Loucy (cell line): ENCODE measurements at regions not wholly inside any gene's neighbourhood (a gene's known extent, or its start where the extent isn't known, plus 50 kb on each side); places are given as distances from the start of the nearest gene placed in this dataset.

Source experiments
- H2AFZ ChIP-seq: fragments of 200-600 bp; sonication (generic); 2 replicates; pipeline ENCODE4 v1.6.0; 2016; ENCODE audit warnings: antibody characterized with exemption, mild to moderate bottlenecking, low read length, moderate library complexity
- H3F3A ChIP-seq: fragments of 200-600 bp; 2 replicates; pipeline ENCODE4 v1.6.0; 2016; ENCODE audit warnings: antibody characterized with exemption, low read depth, mild to moderate bottlenecking
- H3K27me3 ChIP-seq: fragments of 200-600 bp; sonication (generic); 2 replicates; pipeline ENCODE4 v1.6.1; 2014; ENCODE audit warnings: low read length, mild to moderate bottlenecking; ENCODE audit not compliant: insufficient read depth, poor library complexity, severe bottlenecking
- H3K36me3 ChIP-seq: fragments of 200-600 bp; sonication (generic); 2 replicates; pipeline ENCODE4 v1.6.1; 2016; ENCODE audit warnings: low read length; ENCODE audit not compliant: insufficient read depth
- H3K4me1 ChIP-seq: fragments of 200-600 bp; sonication (generic); 2 replicates; pipeline ENCODE4 v1.5.1; 2014; ENCODE audit warnings: low read length, mild to moderate bottlenecking; ENCODE audit not compliant: insufficient read depth, poor library complexity, severe bottlenecking
- H3K4me2 ChIP-seq: fragments of 200-600 bp; sonication (generic); 2 replicates; pipeline ENCODE4 v1.6.0; 2014; ENCODE audit warnings: antibody characterized with exemption, low read length, low read depth, mild to moderate bottlenecking; ENCODE audit not compliant: poor library complexity, severe bottlenecking
- H3K4me3 ChIP-seq: fragments of 200-600 bp; sonication (generic); 2 replicates; pipeline ENCODE4 v1.5.1; 2014; ENCODE audit warnings: low read length, mild to moderate bottlenecking, mixed read lengths; ENCODE audit not compliant: poor library complexity, severe bottlenecking
- H3K79me2 ChIP-seq: fragments of 200-600 bp; sonication (generic); 2 replicates; pipeline ENCODE4 v1.6.1; 2014; ENCODE audit warnings: low read length; ENCODE audit not compliant: insufficient read depth
- H3K9ac ChIP-seq: fragments of 200-600 bp; sonication (generic); 2 replicates; pipeline ENCODE4 v1.6.0; 2014; ENCODE audit warnings: mild to moderate bottlenecking, low read depth, low read length, moderate library complexity; ENCODE audit not compliant: poor library complexity, severe bottlenecking
- H3K9me2 ChIP-seq: fragments of 200-600 bp; sonication (generic); replicated peaks from 2 replicates; pipeline ENCODE4 v1.6.1; 2016; ENCODE audit warnings: low read depth, low read length, mixed read lengths
- H3K9me3 ChIP-seq: fragments of 200-600 bp; sonication (generic); 2 replicates; pipeline ENCODE4 v1.6.1; 2014; ENCODE audit warnings: mild to moderate bottlenecking, antibody characterized with exemption, low read length, low read depth; ENCODE audit not compliant: insufficient read depth
- H4K20me1 ChIP-seq: fragments of 200-600 bp; sonication (generic); 2 replicates; pipeline ENCODE4 v1.6.0; 2014; ENCODE audit warnings: antibody characterized with exemption, low read length, mild to moderate bottlenecking; ENCODE audit not compliant: insufficient read depth, poor library complexity, severe bottlenecking
- CTCF ChIP-seq: fragments of 200-600 bp; sonication (generic); conservative IDR thresholded peaks from 2 replicates; pipeline ENCODE4 v1.5.1; 2014; ENCODE audit warnings: mild to moderate bottlenecking, antibody characterized with exemption, low read length
- EZH2phosphoT487 ChIP-seq: fragments of 200-600 bp; IDR thresholded peaks from 2 replicates; pipeline ENCODE4 v1.6.1; 2018; ENCODE audit warnings: antibody characterized with exemption, mild to moderate bottlenecking, moderate library complexity, borderline replicate concordance

DNA sequence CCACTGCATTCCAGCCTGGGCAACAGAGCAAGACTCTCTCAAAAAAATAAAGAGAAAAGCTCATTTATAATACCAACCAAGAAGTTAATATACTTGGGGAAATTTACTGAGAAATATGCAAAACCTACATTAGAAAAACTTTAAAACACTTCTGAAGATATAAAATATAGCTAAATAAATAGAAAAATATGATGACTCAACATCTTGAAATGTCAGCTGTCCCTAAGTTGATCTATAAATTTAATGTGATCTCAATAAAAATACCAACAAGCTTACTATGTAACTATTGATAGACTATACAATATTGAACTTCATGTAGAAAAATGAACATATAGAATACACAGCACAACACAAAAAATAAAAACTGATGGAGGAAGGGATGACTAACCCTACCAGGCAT is 87.5 kb upstream of the INTU start:
- H3K9ac ChIP-seq: no peak overlapping the region
- no peak for TF ChIP-seq CTCF
- TF ChIP-seq EZH2phosphoT487: no peak

DNA sequence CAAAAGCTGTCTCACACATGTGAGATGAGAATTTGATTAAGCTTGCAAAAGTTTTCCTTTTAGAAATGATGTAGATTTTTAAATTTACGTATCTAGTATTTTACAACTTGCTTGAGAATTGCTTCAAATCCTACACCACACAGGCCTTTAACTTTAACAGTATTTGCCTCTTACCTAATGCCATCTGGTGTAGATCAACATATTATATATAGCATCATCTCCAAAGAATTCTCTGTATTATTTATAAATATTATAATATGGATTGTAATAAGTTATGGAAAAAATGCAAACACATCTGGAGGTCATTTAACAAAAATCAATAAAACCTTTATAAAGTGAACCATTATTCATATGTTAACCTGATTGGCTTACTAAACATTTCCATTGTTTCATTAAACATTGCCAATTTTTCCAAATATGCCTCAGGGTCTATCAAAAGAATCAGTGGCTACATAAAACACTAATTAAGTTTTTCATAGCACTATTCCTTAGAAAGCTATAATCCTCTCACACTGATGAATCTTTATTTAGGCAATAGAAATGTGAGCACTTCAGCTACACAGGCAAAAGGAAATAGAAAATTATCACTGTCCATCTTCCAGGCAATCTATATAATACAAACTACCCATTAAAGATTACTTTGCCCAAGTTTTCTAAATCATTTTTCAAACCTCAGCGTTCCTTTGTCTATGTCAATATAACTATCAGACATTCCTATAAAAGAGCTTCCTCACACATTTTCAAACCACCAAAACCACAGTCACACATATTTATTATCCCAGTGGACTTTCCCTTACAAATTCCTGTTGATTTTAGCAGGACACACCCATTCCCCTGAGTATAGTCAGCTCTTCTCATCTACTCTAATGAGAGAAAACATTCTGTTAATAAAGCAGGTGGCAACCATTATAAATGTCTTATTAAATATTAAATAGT is 83.5 kb upstream of the INTU start:
- Histone ChIP-seq H3K4me1 (no peaks in the 10 kb centered on the region), H3K4me3 (no peak overlapping the region), H3K9me2 (no peaks in the 10 kb centered on the region), H3K9me3 (no peaks in the 10 kb centered on the region; the same call in 1 of the 2 replicates), H3K27me3 (no peaks in the 10 kb centered on the region), H4K20me1 (no peaks in the 10 kb centered on the region), H3K36me3 (no peaks in the 10 kb centered on the region), H3K4me2 (no peak overlapping the region), H3F3A (no peaks in the 10 kb centered on the region), H2AFZ (no peak overlapping the region), H3K79me2 (no peaks in the 10 kb centered on the region), H3K9ac (no peak overlapping the region)
- TF ChIP-seq EZH2phosphoT487: no peak

More for the DNA sequence above, 87.5 kb upstream of the INTU start:
- Histone ChIP-seq H3F3A (no peaks in the 10 kb centered on the region), H3K9me3 (no peaks in the 10 kb centered on the region), H2AFZ (no peak overlapping the region), H3K27me3 (no peaks in the 10 kb centered on the region), H3K4me1 (no peaks in the 10 kb centered on the region), H3K36me3 (no peaks in the 10 kb centered on the region), H3K79me2 (no peaks in the 10 kb centered on the region), H3K9me2 (no peaks in the 10 kb centered on the region), H4K20me1 (no peaks in the 10 kb centered on the region), H3K4me3 (no peak overlapping the region), H3K4me2 (no peak overlapping the region)

DNA sequence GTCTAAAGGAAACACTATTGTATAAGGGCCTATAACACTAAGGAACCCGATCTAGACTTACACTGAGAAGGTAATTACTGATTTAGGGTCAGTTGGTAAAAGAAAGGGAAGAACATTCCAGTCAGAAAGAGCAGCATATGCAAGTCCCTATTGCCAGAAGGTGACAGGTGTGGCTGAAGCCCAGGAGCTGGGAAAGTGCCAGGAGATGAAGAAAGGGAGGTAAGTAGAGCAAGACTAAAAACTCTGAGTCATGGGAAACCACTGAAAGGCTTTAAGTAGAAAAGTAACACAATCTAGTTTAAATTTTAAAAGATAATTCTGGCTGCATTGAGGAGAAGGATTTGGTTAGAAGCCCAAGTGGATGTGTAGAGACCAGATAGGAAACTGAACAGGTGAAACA is 77.7 kb upstream of the INTU start:
- Histone ChIP-seq H4K20me1 (no peaks in the 10 kb centered on the region), H3K4me1 (no peaks in the 10 kb centered on the region), H3K9me2 (no peaks in the 10 kb centered on the region), H3K4me3 (no peak overlapping the region), H3F3A (no peaks in the 10 kb centered on the region), H3K79me2 (no peaks in the 10 kb centered on the region), H3K9me3 (no peaks in the 10 kb centered on the region; the same call in 1 of the 2 replicates), H3K9ac (no peak overlapping the region), H2AFZ (no peak overlapping the region), H3K4me2 (no peak overlapping the region), H3K27me3 (no peaks in the 10 kb centered on the region), H3K36me3 (no peaks in the 10 kb centered on the region)
- TF ChIP-seq CTCF (no peak), EZH2phosphoT487 (no peak)
